Stimulated activated effector memory CD8-positive, alpha-beta T cell treated with anti-CD3 and anti-CD28 coated beads, Interleukin-12 subunit alpha, Interleukin-12 subunit beta, amount 100 ng/mL, for 72 hours (primary cell): ENCODE measurements at regions not wholly inside any gene's neighbourhood (a gene's known extent, or its start where the extent isn't known, plus 50 kb on each side); places are given as distances from the start of the nearest gene placed in this dataset.

Experiments
- ATAC-seq: fragments of 150-1000 bp; cut with Tn5 transposase; 2 replicates; pipeline ENCODE4 v1.10.0; 2021
- DNase-seq, 2 donors: peaks; one replicate each; pipeline ENCODE4 v3.0.0; 2021 to 2022; ENCODE audit warnings: low spot score in 2 of 2
- H3K27ac Mint-ChIP-seq: one replicate; pipeline ENCODE4 v1.8.0; 2022; ENCODE audit warnings: mild to moderate bottlenecking, mixed read lengths
- H3K36me3 Mint-ChIP-seq: one replicate; pipeline ENCODE4 v1.8.0; 2022; ENCODE audit warnings: mild to moderate bottlenecking, mixed read lengths
- H3K4me1 Mint-ChIP-seq: one replicate; pipeline ENCODE4 v1.8.0; 2022; ENCODE audit warnings: mixed read lengths
- H3K4me3 Mint-ChIP-seq: one replicate; pipeline ENCODE4 v1.8.0; 2022; ENCODE audit warnings: mild to moderate bottlenecking, mixed read lengths
- H3K9me3 Mint-ChIP-seq: one replicate; pipeline ENCODE4 v1.8.0; 2022; ENCODE audit warnings: mixed read lengths

DNA sequence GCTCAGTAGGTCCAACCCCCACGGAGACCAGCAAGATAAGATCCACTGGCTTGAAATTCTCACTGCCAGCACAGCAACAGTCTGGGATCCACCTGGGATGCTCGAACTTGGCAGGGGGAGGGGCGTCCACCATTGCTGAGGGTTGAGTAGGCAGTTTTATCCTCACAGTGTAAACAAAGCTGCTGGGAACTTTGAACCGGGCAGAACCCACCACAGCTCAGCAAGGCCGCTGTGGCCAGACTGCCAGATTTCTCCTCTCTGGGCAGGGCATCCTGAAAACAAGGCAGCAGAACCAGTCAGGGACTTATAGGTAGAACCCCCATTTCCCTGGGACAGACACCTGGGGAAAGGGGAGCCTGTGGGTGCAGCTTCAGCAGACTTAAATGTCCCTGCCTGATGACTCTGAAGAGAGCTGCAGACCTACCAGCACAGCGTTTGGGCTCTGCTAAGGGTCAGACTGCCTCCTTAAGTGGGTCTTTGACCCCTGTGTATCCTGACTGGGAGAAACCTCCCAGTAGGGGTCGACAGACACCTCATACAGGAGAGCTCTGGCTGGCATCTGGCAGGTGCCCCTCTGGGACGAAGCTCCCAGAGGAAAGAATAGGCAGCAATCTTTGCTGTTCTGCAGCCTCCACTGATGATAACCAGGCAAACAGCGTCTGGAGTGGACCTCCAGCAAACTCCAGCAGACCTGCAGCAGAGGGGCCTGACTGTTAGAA is 782.4 kb upstream of the EYS start:
- no peaks in the 10 kb centered on the region for H3K4me1 Mint-ChIP-seq
- H3K9me3 Mint-ChIP-seq: peaks cover 17% of the 10 kb centered on the region
- H3K36me3 Mint-ChIP-seq: no peaks in the 10 kb centered on the region
- H3K27ac Mint-ChIP-seq: no peak overlapping the region
- H3K4me3 Mint-ChIP-seq: no peak overlapping the region
- no peak for ATAC-seq
- no peak for DNase-seq

DNA sequence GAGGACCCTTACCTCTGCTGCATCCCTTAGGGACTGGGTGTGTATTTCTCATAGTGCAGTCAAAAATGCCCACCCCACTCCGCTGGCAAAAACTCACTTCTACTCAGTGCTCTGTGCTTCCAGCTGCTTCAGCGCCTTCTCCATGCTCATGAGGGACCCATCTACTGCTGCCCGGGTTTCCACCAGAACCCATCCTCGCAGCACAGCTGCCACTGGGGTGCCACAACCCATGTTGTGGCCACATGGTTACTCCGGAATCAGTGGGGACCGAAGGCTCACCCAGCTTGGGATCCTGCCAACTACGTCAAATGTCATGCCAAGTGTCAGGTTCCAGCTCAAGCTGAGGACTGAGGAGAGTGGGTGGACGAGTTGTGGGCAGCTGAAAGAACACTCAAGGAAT is 774.2 kb upstream of the EYS start:
- Mint-ChIP-seq H3K4me1 (no peaks in the 10 kb centered on the region), H3K27ac (no peak overlapping the region), H3K9me3 (peaks cover 11% of the 10 kb centered on the region), H3K4me3 (no peak overlapping the region), H3K36me3 (no peaks in the 10 kb centered on the region)
- ATAC-seq (no peak), DNase-seq (no peak)

DNA sequence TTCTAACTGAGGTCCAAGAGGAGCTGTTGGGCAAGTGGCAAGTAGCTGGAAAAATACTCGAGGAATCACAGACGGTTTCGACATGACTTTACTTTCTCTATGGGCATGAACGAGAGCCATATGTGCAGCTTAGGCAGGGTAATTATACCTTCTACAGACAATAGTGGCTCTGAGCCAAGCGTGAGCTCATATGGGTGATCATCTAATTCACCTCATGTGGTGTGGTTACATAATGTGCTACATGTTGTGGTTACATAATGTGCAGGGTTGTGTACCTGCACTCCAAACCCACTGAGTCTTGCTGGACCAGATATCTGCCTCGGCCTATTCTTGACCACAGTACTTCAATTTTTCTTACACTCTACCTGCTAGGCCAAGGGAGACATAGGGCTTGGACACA is 771.7 kb upstream of the EYS start:
- Mint-ChIP-seq H3K4me3 (no peak overlapping the region), H3K36me3 (no peaks in the 10 kb centered on the region), H3K9me3 (peaks cover 14% of the 10 kb centered on the region), H3K4me1 (no peaks in the 10 kb centered on the region), H3K27ac (no peak overlapping the region)
- ATAC-seq (no peak), DNase-seq (no peak)

DNA sequence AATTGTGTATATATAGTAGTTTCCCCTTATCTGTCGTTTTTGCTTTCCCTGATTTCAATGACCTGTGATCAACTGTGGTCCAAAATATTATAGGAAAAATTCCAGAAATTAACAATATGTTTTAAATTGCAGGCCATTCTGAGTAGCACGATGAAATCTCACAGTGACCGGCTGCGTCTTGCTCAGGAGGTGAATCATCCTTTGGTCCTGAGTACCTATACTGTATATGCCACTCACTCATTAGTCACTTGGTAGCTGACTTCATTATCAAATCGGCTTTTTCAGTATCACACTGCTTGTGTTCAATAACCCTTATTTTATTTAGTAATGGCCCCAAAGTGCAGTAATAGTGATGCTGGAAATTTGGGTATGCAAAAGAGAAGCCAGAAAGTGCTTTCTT is 728.3 kb upstream of the EYS start:
- peaks cover 10% of the 10 kb centered on the region for H3K9me3 Mint-ChIP-seq

DNA sequence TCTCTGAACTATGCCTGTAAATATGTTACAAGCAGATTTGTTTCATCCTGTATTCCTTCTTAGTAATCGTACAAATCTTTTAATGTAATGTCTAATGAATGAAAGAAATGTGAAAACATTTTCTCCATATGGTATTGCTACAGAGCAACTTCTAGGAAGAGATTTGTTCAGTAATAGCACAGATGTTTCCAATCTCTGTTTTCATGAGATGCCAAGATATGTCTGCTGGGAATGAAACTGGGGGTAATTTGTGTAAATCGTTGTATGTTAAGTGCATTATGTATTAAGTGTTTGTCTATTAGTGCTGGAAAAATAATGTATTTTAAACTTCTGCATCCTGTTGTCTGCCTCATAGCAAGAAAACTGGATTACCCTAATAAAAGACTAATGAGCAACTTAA is 722.2 kb upstream of the EYS start:
- H3K36me3 Mint-ChIP-seq: no peaks in the 10 kb centered on the region
- no peak for ATAC-seq
- DNase-seq: no peak
- H3K27ac Mint-ChIP-seq: no peak overlapping the region
- H3K9me3 Mint-ChIP-seq: peaks cover 6% of the 10 kb centered on the region
- no peaks in the 10 kb centered on the region for H3K4me1 Mint-ChIP-seq
- H3K4me3 Mint-ChIP-seq: no peak overlapping the region

More for the DNA sequence above, 728.3 kb upstream of the EYS start:
- no peak for DNase-seq
- Mint-ChIP-seq H3K36me3 (no peaks in the 10 kb centered on the region), H3K27ac (no peak overlapping the region), H3K4me3 (no peak overlapping the region), H3K4me1 (no peaks in the 10 kb centered on the region)
- no peak for ATAC-seq

DNA sequence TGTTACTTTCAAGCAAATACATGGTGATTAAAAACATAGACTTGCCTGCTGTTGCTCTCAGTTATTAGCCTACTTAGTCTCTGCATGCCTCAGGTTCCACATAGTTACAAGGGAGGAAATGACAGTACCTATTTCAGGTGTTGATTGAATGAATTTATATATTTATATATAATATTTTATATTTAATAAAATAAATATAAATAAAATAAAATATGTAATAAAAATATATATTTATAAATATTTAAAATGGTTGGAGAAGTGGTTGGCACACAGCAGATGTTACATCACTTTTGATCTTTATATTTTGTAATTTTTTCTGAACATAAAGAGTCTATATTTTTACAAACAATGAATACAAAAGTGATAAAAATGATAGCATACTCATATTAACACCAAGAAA is 716.0 kb upstream of the EYS start:
- DNase-seq: no peak
- Mint-ChIP-seq H3K9me3 (peaks cover 14% of the 10 kb centered on the region), H3K4me1 (no peaks in the 10 kb centered on the region), H3K4me3 (no peak overlapping the region), H3K27ac (no peak overlapping the region), H3K36me3 (no peaks in the 10 kb centered on the region)
- no peak for ATAC-seq

DNA sequence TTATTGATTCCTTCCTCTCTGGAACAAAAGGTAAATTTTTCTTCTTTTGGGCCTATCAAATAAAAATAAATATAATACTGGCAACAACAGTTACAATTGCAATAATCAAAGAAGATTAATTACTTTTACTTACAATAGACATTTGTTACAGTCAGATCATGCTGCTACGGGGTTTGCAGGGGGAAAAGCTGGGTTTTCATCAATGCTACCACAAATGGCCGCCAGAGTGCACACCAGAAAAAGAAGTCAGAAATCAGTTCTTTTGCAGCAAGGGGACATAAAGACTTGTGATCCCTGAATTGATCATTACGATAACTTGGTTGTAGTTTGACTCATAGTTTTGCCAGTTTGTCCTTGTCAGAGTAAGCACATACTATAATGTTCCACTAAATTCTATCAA is 714.5 kb upstream of the EYS start:
- Mint-ChIP-seq H3K4me1 (no peaks in the 10 kb centered on the region), H3K4me3 (no peak overlapping the region), H3K36me3 (no peaks in the 10 kb centered on the region), H3K27ac (no peak overlapping the region), H3K9me3 (peaks cover 18% of the 10 kb centered on the region)
- DNase-seq (no peak), ATAC-seq (no peak)

DNA sequence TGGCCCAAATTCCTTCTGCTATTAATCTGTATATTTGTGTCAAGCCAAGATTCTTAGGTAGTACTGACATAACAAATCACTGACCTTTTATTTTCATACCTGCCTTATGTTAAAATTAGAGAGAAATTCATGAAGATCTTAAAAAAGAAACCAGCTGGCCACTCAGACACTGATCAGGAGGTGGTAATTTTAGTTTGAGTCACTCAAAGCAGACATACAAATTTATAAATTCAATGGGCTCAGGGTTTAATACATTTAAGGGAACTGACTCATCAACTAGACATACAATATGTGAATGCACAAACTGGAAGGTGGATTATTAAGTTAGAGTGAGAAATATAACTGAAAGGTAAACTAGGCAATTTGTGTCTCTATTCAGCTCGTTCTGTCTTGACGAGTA is 711.9 kb upstream of the EYS start:
- H3K9me3 Mint-ChIP-seq: peaks cover 14% of the 10 kb centered on the region
- no peak overlapping the region for H3K4me3 Mint-ChIP-seq
- no peak overlapping the region for H3K27ac Mint-ChIP-seq
- no peaks in the 10 kb centered on the region for H3K4me1 Mint-ChIP-seq
- DNase-seq: no peak
- H3K36me3 Mint-ChIP-seq: no peaks in the 10 kb centered on the region
- no peak for ATAC-seq

DNA sequence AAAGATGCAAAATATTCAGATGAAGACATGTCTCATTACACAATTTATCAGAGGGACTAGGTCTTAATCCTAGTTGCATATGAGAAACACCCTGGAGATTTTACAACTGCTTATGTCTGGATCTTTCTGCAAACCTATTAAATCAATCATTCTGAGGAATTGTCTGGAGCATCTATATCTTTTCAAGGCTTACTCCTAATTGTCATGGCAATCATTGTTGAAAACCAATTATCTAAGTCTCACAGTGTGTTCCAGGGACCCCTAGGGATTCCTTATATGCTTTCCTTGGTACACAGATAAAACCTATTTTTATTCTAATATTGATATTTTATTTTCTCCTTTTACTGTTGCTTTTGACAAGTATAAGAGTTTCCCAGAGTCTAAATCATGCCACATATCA is 696.9 kb upstream of the EYS start:
- H3K27ac Mint-ChIP-seq: no peak overlapping the region
- H3K9me3 Mint-ChIP-seq: peaks cover 7% of the 10 kb centered on the region
- no peak for DNase-seq
- no peak overlapping the region for H3K4me3 Mint-ChIP-seq
- H3K36me3 Mint-ChIP-seq: no peaks in the 10 kb centered on the region
- no peak for ATAC-seq
- no peaks in the 10 kb centered on the region for H3K4me1 Mint-ChIP-seq

DNA sequence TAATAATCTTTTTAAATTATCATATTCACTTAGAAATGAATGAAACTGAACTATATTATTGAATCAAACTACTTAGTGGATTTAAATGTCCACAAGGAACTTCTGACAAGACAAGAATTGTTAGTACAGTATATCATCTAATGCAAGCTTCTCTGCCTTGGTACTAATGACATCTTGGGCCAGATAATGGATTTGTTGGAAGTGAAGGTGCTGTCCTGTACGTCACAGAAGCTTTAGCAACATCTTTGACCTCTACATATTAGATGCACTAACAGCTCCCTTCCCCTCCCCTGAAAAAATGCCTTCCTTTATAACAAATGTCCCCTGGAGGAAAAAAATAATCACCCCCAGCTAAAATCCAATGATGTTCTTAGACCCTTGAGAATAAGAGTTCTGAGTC is 695.8 kb upstream of the EYS start:
- ATAC-seq (no peak), DNase-seq (no peak)
- no peak overlapping the region for H3K27ac Mint-ChIP-seq

DNA sequence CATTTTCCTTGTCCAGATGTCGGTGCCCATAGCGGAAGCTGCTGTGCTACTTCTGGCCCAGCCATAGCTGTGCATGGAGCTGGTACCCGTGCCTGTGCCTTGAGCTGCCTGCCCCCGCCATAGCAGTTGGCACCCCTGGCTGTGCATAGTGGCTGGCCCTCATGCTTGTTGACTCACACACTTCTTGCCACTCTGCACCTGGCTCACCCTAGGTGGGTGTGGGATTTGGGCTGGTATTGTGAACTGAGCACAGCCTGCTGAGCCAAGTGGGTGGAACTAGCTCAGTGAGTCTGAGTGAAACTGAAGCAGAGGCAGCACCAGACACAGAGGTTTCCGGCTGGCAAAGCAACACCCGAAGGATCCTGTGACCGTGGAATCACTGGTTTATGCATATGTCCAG is 689.5 kb upstream of the EYS start:
- DNase-seq (no peak), ATAC-seq (no peak)
- Mint-ChIP-seq H3K9me3 (no peaks in the 10 kb centered on the region), H3K4me1 (no peaks in the 10 kb centered on the region), H3K4me3 (no peak overlapping the region), H3K36me3 (no peaks in the 10 kb centered on the region), H3K27ac (no peak overlapping the region)

More for the DNA sequence above, 695.8 kb upstream of the EYS start:
- Mint-ChIP-seq H3K36me3 (no peaks in the 10 kb centered on the region), H3K4me1 (no peaks in the 10 kb centered on the region), H3K4me3 (no peak overlapping the region), H3K9me3 (peaks cover 3% of the 10 kb centered on the region)

DNA sequence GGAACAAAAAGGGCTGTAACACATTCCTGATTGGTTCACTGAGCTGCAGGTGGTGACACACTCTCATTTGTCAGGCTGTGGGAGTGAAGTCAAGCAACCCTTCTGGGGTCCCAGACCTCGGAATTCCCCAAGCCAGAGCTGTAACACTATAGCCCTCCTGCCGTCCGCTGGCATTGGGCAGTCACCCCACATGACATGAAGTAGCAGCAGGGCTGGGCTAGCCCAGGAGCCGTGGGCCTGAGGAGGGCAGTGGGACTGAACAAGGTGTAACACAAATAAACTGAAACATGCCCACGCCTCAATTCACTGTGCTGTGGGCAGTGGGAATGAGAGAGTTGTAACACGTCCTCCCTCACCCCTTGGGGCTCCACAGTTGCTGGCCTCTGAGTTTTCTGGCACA is 689.1 kb upstream of the EYS start:
- H3K4me3 Mint-ChIP-seq: no peak overlapping the region

DNA sequence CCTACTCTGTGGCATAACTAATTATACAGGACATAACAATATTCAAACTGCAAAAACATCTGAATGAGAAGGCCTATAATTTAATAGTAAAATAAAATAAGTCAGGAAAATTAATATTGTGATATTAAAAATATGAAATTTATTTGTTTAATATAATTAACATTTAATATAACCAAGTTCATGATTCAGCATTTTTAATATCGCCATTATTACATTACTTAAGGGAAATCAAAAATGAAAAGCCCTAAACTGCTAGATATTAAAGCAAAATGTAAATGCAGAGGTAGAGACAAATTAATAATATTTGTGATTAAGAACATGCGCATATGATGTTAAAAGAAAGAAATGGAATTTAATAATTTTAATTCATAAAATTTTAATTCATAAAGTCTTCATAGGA is 683.4 kb upstream of the EYS start:
- no peaks in the 10 kb centered on the region for H3K36me3 Mint-ChIP-seq
- H3K4me1 Mint-ChIP-seq: no peaks in the 10 kb centered on the region
- H3K9me3 Mint-ChIP-seq: peaks cover 7% of the 10 kb centered on the region
- H3K27ac Mint-ChIP-seq: no peak overlapping the region
- no peak overlapping the region for H3K4me3 Mint-ChIP-seq
- ATAC-seq (no peak), DNase-seq (no peak)

More for the DNA sequence above, 689.1 kb upstream of the EYS start:
- Mint-ChIP-seq H3K36me3 (no peaks in the 10 kb centered on the region), H3K4me1 (no peaks in the 10 kb centered on the region), H3K27ac (no peak overlapping the region), H3K9me3 (no peaks in the 10 kb centered on the region)
- ATAC-seq (no peak), DNase-seq (no peak)

DNA sequence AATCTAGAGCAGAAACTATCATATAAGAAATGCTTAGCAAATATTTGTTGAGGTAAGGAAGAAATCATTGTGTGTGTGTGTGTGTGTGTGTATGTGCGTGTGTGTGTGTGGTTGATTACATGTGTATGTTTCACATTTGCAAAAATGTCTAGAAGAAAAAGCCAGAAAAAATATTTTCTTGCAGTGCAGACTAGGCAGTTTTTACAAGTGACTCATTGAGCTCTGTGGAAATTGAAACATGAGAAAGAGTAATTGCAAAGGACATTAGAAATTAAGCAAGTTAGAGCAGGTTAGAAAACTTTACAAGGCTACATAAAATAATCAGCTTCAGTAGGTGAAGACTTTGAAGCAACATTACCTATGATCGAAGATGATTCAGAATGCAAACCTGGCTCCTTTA is 669.0 kb upstream of the EYS start:
- H3K9me3 Mint-ChIP-seq: peaks cover 27% of the 10 kb centered on the region
- H3K36me3 Mint-ChIP-seq: no peaks in the 10 kb centered on the region
- no peak for DNase-seq
- ATAC-seq: no peak
- H3K4me1 Mint-ChIP-seq: no peaks in the 10 kb centered on the region
- H3K4me3 Mint-ChIP-seq: no peak overlapping the region
- no peak overlapping the region for H3K27ac Mint-ChIP-seq

DNA sequence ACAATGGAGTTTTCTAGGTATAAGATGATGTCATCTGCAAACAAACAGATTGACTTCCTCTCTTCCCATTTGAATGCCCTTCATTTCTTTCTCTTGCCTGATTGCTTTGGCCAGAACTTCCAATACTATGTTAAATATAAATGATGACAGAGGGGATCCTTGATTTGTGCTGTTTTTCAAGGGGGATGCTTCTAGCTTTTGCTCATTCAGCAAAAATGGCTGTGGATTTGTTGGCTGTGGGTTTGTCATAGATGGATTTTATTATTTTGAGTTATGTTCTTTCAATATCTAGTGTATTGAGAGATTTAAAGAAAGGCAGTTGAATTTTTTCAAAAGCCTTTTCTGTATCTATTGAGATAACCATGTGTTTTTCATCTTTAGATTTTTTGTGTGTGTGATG is 662.4 kb upstream of the EYS start:
- no peak overlapping the region for H3K4me3 Mint-ChIP-seq
- no peak for DNase-seq
- peaks cover 24% of the 10 kb centered on the region for H3K9me3 Mint-ChIP-seq
- no peaks in the 10 kb centered on the region for H3K36me3 Mint-ChIP-seq
- ATAC-seq: no peak
- H3K4me1 Mint-ChIP-seq: no peaks in the 10 kb centered on the region
- no peak overlapping the region for H3K27ac Mint-ChIP-seq

DNA sequence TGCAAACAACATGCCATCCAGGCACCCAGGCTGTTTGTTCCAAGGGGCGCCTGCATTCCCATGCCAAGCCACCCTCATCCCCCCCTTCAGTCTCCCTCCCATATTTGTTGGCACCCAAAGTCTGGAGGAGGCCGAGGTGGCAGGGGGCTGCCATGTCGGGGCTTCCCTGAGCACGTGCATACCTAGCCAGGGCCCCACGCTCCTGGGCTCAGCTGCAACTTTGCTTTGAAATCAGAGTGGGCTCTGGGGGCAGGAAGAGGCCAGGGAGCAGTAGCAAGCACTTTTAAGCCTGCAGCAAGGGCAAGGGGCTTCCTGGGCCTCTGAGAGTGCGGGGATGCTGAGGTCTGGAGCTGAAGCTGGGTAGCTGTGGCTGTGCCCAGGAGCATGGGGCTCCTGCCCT is 655.9 kb upstream of the EYS start:
- H3K4me1 Mint-ChIP-seq: no peaks in the 10 kb centered on the region
- H3K36me3 Mint-ChIP-seq: no peaks in the 10 kb centered on the region
- DNase-seq (no peak), ATAC-seq (no peak)
- no peak overlapping the region for H3K27ac Mint-ChIP-seq
- H3K4me3 Mint-ChIP-seq: no peak overlapping the region
- H3K9me3 Mint-ChIP-seq: peaks cover 8% of the 10 kb centered on the region

DNA sequence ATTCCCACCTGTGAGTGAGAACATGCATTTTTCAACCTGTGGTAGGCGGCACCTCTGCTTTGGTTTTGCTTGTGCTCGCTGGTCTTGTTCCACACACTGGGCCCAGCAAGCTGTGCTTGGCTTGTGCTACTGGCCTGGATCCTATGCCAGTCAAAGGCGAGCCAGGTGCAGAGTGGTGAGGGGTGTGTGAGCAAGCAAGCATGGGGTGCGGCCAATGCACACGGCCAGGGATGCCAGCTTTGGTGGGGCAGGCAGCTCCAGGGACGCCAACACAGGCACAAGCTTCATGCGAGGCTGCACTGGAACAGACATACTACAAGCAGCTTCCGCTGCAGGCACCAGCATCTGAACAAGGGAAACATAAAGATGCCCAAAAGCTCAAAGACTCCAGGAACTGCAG is 654.9 kb upstream of the EYS start:
- no peaks in the 10 kb centered on the region for H3K4me1 Mint-ChIP-seq
- no peaks in the 10 kb centered on the region for H3K36me3 Mint-ChIP-seq
- DNase-seq: no peak
- no peak overlapping the region for H3K27ac Mint-ChIP-seq
- H3K4me3 Mint-ChIP-seq: no peak overlapping the region
- H3K9me3 Mint-ChIP-seq: peaks cover 8% of the 10 kb centered on the region
- no peak for ATAC-seq
